Erythroblast (primary cell): ENCODE measurements at regions not wholly inside any gene's neighbourhood (a gene's known extent, or its start where the extent isn't known, plus 50 kb on each side); places are given as distances from the start of the nearest gene placed in this dataset.

ENCODE experiments used
- GATA1 ChIP-seq: IDR thresholded peaks from 2 replicates; pipeline ENCODE4 v1.6.1; 2011; ENCODE audit warnings: low read depth, mild to moderate bottlenecking, control low read depth, low read length, moderate library complexity
- POLR2A ChIP-seq: IDR thresholded peaks from 2 replicates; pipeline ENCODE4 v1.6.1; 2011; ENCODE audit warnings: mild to moderate bottlenecking, low read length

DNA sequence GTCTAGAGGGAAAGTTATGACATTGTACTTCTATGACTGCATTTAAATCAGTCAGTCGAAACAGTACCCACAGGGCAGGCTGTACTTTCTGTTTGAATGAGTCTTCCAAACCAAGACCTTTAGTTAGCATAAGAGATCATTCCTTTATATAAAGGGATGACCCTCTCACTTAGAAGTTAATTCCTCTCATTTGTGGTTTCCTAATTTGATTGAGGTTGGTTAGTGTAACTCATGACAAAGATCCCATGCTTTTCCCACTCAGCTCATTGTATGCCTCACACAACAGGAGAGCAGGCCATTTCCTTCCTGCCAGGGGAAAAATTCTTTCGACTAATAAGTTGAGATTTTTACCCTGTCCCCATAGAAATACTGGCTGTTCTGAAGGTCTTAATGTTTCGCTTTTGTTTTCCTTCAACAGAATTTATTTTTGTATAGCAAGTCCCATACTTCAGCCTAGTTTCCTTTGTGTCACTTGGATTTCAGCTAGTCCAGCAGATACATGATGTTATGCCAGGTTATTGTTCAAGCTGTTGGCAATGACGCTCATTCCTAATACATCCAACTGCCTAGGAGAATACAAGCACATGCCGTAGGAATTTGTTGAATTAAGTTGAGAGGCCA lies 500.7 kb downstream of the SPATA31D1 start:
- no peak for TF ChIP-seq POLR2A
- TF ChIP-seq GATA1: no peak
